ENCODE measurements at regions not wholly inside any gene's neighbourhood (a gene's known extent, or its start where the extent isn't known, plus 50 kb on each side); places are given as distances from the start of the nearest gene placed in this dataset.

GRCh38 chr2:7209757-7210555 lies 292.7 kb downstream of the RNF144A start:
- in situ Hi-C loops (cut with HindIII; ENCODE audit: low sequenced_read_pairs): no loop called here

DNA sequence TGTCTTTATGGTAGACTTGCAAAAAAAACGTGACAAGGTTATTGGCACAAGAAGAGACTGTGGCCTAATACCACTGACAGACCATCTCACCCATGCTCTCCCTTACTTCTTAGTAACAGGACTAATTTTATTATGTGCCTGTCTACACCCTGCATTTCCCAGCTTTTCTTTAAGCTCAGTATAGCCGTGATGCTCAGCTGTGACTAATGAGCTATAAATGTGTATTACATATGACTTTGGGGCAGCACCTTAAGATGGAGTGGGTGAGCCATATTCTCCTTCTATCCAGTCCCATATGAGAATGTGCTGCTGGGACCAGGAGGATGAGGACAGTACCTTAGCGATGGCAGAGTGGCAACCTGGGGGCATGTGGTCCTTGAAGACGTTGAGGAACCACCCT lies 293.5 kb downstream of the RNF144A start:
- in situ Hi-C loops (cut with HindIII; ENCODE audit: low sequenced_read_pairs): no loop called here

DNA sequence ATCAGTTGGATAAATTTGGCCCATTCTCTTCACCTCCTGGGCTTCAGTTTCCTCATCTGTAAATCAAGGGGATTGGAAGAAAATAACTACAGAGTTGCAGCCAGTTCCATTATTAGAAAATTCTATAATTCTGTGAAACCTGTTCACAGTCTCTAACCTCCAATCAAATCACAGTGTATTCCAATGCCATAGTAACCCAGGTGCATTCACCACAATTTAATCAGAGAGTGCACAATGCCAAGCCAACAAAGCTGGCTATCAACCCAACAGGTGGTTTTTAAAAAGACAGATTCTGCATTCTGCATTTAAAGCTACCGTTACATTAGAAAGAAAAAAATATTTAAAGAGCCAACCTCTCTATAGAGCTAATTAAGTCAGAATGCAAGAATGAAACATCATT lies 308.6 kb downstream of the RNF144A start:
- in situ Hi-C loops (cut with HindIII; ENCODE audit: low sequenced_read_pairs): no loop called here

DNA sequence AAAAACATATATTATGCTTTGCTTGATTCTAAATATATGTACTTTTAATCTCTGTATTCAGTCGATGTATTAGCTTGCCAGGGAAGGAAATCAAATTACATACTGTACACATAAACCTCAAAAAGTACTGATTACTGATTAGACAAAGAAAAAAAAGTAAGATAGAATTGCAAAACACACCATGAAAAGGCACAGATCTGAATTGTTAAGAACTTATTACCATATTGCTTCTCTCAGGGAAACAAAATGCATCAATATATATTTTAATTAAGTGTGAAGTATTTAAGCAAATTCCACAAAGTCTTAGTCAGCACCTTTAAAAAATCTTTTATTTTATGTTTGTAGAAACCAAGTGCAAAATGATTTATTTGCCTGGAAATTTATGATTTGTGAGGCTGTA lies 309.3 kb downstream of the RNF144A start:
- in situ Hi-C loops (cut with HindIII; ENCODE audit: low sequenced_read_pairs): no loop called here

DNA sequence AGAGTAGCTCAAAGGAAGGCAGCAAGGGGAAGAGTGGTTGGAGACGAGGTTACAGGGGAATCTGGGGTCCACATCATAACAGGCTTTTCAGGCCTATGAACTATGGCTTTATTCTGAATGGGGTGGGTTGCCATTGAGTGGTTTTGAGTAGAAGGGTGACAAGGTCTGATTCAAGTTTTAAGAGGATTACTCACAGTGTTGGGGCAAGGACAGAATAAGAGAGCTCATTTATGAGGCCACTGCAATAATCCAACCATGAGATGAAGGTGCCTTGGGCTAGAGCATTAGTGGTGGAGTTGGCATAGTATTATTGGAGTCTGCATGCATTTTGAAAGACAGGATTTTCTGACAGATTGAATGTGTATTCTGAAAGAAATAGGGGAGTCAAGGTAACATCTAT lies 315.9 kb downstream of the RNF144A start:
- in situ Hi-C loops (cut with HindIII; ENCODE audit: low sequenced_read_pairs): no loop called here

DNA sequence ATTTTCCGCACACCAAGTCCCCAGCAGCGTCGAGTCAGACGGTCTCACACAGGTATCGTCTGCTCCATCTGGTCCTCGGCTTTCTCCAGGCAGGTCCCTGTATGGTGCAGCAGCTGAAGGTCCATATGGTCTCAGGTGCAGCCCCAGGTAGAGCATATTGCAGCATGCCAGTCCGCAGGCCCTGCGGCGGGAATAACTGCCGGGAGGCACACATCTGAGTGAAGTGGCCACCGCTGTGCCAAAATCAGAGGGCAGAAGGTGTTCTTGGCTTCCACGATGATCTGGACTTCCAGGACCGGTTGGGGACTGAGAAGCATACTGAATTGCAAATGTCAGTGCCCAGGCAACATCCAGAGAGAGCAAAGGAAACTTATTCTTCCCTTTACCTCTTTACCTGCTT lies 320.3 kb downstream of the RNF144A start:
- in situ Hi-C loops (cut with HindIII; ENCODE audit: low sequenced_read_pairs): no loop called here

DNA sequence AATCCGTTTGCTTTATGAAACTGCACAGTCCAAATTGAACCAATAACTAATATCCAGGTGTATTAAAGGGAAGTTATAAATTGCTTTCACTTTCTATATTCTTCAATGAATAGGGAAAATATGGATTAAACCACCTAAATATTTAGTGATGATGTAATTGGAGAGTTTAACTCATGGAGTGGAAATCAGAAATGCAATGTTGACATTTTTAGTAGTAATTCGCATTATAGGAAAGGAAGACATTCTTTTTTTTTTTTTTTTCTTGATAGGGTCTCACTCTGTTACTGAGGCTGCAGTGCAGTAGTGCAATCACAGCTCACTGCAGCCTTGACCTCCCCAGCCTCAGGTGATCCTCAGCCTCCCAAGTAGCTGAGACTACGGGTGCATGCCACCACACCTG lies 321.9 kb downstream of the RNF144A start:
- in situ Hi-C loops (cut with HindIII; ENCODE audit: low sequenced_read_pairs): no loop called here

GRCh38 chr2:7241041-7241745 lies 324.0 kb downstream of the RNF144A start:
- in situ Hi-C loops (cut with HindIII; ENCODE audit: low sequenced_read_pairs): no loop called here

DNA sequence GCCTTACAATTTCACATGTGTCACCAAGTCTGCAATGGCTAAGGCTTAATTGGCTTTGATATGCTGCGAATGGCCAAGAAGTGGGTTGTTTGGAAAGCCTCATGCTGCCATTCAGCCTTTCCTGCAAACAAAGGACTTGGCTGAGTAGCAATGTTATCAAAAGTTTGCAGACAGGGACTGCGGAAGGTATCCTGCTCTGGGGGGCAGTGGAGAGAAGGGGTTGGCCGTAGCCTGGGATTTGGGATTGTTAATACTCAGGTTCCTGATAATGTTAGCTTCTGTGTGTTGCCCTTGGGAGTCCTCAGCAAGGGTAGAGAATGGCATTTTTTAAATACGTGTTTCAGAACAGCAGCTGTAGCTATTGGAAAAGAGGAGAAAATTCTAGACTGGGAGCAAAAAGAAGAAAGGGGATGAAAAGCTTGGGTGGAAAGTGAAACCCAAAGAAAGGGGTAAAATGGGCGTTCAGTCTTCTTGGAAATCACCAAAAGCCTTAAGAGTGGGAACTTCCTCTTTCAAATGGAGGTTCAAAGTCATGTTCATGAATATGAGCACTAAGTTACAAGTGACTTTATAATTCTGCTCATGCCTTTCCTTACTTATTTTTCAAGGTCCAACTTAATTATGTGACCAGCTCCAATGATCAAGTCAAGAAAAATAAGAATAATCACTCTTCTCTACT lies 325.1 kb downstream of the RNF144A start:
- in situ Hi-C loops (cut with HindIII; ENCODE audit: low sequenced_read_pairs): no loop called here

- in situ Hi-C loops (cut with HindIII; ENCODE audit: low sequenced_read_pairs): no loop called here
These were observed 326.1 kb downstream of the RNF144A start for GRCh38 chr2:7243276-7243675.

DNA sequence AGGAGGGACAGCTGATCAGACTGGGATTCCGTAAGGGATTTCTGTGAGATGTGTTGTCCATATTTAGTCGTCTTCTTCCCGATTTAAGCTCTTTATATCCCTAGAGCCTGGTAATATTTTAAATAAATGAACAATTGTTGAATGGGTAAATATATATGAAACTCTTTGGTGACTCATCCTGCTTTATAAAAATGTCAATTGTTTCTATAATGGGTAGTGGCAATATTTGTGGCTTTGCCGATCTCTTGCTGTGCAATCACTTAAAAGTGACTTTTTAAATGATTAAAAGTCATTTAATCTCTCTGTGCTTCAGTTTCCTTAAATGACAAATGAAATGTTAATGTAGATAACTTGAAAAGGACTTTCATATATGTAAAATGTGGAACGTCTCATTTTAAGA lies 339.2 kb downstream of the RNF144A start:
- in situ Hi-C loops (cut with HindIII; ENCODE audit: low sequenced_read_pairs): no loop called here

GRCh38 chr2:7262727-7263126 lies 345.5 kb downstream of the RNF144A start:
- in situ Hi-C loops (cut with HindIII; ENCODE audit: low sequenced_read_pairs): no loop called here

DNA sequence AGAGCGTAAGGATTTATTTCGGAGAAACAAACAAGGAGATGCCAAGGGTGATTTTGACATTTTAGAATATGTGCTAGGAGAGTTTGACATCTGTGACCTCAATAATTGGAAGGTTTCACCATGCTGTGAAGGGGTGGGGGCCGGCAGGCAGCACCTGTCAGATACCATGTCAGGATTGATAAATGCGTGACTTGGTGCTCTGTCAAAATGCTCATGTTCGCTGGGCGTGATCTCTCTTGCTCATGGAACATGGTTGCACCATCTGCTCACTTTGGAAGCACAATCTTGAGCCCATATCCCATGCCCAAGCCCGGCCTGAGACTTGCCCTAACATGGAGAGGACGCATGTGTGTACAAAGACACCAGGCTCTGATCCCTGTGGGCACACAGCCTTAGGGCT lies 347.6 kb downstream of the RNF144A start:
- in situ Hi-C loops (cut with HindIII; ENCODE audit: low sequenced_read_pairs): no loop called here

DNA sequence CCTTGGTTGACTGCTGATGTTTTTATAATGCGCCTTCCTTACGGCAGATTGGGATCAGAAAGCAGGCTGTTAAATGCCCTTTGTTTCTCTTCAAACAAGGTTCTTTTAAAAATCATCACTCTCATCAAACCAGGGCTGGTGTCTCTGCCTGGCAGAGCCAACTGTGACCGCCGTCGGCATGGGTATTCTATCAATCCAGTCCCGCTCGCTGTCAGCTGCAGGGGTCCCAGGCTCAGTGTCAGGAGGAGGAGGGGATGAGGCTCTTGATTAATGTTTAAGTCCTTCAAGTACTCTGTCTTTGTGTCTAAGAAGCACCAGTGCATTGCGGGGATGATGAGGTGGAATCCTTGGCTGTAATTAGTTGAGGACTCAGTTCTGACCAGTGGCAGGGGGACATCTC lies 348.1 kb downstream of the RNF144A start:
- in situ Hi-C loops (cut with HindIII; ENCODE audit: low sequenced_read_pairs): no loop called here

DNA sequence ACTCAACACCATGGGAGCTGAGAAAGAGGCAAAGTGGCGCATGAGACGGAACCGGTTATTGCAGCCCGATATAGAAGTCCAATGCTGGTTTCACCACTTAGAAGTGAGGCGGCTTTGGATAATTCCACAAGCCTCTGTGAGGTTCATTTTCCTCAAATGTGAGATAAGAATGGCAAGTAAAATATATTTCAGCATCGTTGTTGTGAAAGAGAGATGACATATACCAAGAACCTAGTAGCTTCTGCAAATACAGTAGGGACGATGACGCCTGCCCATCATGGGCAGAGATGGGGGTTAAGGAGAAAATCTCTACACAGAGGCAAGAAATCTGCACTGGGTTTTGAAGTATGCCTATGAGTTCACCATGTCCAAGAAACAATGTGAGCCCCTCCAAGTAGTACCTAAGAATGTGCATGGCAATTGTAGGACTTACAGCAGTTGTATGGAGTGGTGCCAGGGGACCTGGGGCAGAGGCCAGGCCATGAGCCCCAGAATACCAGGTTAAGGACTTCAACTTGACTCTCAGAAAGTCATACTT lies 352.0 kb downstream of the RNF144A start:
- in situ Hi-C loops (cut with HindIII; ENCODE audit: low sequenced_read_pairs): no loop called here

DNA sequence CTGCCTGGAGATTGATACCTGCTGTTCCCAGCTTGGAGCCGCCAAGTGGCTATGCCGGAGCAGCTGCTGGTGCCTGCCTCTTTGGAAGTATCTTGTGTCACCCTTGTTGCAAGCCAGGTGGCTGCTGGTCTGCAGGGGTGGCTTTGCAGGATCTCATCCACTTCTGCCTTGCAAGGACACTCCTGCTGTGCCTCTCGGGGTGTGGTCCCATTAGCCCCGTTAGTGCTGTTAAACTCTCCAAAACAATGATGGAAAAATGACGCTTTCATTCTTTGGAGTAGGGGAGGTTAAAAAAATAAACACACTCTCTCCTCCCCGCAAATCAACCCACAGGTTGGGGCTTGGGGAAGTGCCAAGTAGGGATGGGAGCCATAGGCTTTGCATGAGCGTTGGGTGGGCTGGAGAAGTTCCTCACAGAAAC lies 352.8 kb downstream of the RNF144A start:
- in situ Hi-C loops (cut with HindIII; ENCODE audit: low sequenced_read_pairs): no loop called here

- in situ Hi-C loops (cut with HindIII; ENCODE audit: low sequenced_read_pairs): no loop called here
These were observed 355.0 kb downstream of the RNF144A start for GRCh38 chr2:7272210-7272609.

DNA sequence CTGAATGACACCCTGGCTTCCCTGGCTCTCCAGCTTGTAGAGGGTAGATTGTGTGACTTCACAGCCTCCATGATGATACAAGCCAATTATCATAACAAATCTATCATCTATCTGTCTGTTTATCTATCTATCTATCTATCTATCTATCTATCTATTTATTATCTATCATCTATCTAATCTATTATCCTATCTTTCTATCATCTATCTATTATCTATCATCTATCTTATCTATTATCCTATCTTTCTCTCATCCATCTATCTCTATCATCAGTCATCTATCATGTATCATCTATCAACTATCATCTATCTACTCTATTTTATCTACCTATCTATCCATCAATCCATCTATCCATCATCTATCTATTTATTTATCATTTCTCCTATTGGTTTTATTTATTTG lies 361.8 kb downstream of the RNF144A start:
- in situ Hi-C loops (cut with HindIII; ENCODE audit: low sequenced_read_pairs): no loop called here

GRCh38 chr2:7279421-7279949 lies 362.3 kb downstream of the RNF144A start:
- in situ Hi-C loops (cut with HindIII; ENCODE audit: low sequenced_read_pairs): no loop called here

DNA sequence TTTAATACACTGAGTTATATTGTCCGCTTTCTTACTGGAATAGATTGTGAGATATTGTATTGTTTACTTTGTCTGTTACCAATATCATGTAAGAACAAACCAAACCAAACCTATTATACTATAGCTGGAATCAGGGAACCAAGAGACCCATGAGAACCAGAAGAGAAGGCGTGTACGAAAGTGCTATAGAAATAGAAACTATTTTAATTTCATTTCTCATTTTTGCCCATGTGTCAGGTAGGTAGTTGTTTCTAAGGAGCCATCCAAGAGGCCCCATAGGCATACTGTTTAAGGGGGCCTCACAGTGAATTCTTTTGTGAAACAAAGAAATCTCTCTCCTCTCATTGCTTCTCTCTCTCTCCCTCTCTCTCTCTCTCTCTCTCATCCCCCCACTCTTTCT lies 363.6 kb downstream of the RNF144A start:
- in situ Hi-C loops (cut with HindIII; ENCODE audit: low sequenced_read_pairs): no loop called here
